GM21825 (cell line): ENCODE measurements at regions not wholly inside any gene's neighbourhood (a gene's known extent, or its start where the extent isn't known, plus 50 kb on each side); places are given as distances from the start of the nearest gene placed in this dataset.
"Not testable (repeated sequence)": the region's sequence is repeated elsewhere in the genome, so short reads cannot be mapped to it uniquely, and the experiment has no call there.

Source experiments
- ATAC-seq: cut with Tn5 transposase; IDR thresholded peaks from one replicate; pipeline ENCODE4 v1.9.1; 2021; ENCODE audit warnings: mild to moderate bottlenecking, moderate library complexity; ENCODE audit not compliant: unreplicated experiment

- no peak for ATAC-seq
Observed at GRCh38 chr6:125423047-125423446, 121.3 kb upstream of the HDDC2 start.

GRCh38 chr6:125431971-125432370, 130.2 kb upstream of the HDDC2 start:
- no peak for ATAC-seq

- ATAC-seq = no peak
Observed at GRCh38 chr6:125432963-125433362, 131.2 kb upstream of the HDDC2 start.

- no peak for ATAC-seq
Observed at GRCh38 chr6:125434760-125435159, 133.0 kb upstream of the HDDC2 start.

- no peak for ATAC-seq
Observed at GRCh38 chr6:125439512-125439911, 137.7 kb upstream of the HDDC2 start.

- ATAC-seq = no peak
Observed at GRCh38 chr6:125444006-125444923, 142.5 kb upstream of the HDDC2 start.

GRCh38 chr6:125445054-125445453, 143.3 kb upstream of the HDDC2 start:
- ATAC-seq = no peak

GRCh38 chr6:125446011-125446410, 144.2 kb upstream of the HDDC2 start:
- ATAC-seq = no peak

GRCh38 chr6:125451750-125452149, 150.0 kb upstream of the HDDC2 start:
- no peak for ATAC-seq

GRCh38 chr6:125453516-125453915, 151.7 kb upstream of the HDDC2 start:
- ATAC-seq = no peak

- no peak for ATAC-seq
Observed at GRCh38 chr6:125454351-125454750, 152.6 kb upstream of the HDDC2 start.

GRCh38 chr6:125458493-125458892, 156.7 kb upstream of the HDDC2 start:
- ATAC-seq = not testable (repeated sequence)

GRCh38 chr6:125465332-125465731, 163.6 kb upstream of the HDDC2 start:
- not testable (repeated sequence) for ATAC-seq

GRCh38 chr6:125469915-125470314, 168.1 kb upstream of the HDDC2 start:
- no peak for ATAC-seq

GRCh38 chr6:125471667-125472066, 169.9 kb upstream of the HDDC2 start:
- ATAC-seq = no peak

GRCh38 chr6:125474061-125474460, 172.3 kb upstream of the HDDC2 start:
- ATAC-seq = no peak

- ATAC-seq = no peak
Observed at GRCh38 chr6:125477156-125477555, 175.4 kb upstream of the HDDC2 start.

GRCh38 chr6:125477844-125478243, 176.1 kb upstream of the HDDC2 start:
- no peak for ATAC-seq

- no peak for ATAC-seq
Observed at GRCh38 chr6:125480146-125480545, 178.4 kb upstream of the HDDC2 start.

GRCh38 chr6:125480571-125480970, 178.8 kb upstream of the HDDC2 start:
- no peak for ATAC-seq

- ATAC-seq = no peak
Observed at GRCh38 chr6:125481056-125481455, 179.3 kb upstream of the HDDC2 start.

GRCh38 chr6:125485757-125486156, 184.0 kb upstream of the HDDC2 start:
- no peak for ATAC-seq

GRCh38 chr6:125486881-125487280, 185.1 kb upstream of the HDDC2 start:
- no peak for ATAC-seq
